ENCODE measurements at regions not wholly inside any gene's neighbourhood (a gene's known extent, or its start where the extent isn't known, plus 50 kb on each side); places are given as distances from the start of the nearest gene placed in this dataset.

DNA sequence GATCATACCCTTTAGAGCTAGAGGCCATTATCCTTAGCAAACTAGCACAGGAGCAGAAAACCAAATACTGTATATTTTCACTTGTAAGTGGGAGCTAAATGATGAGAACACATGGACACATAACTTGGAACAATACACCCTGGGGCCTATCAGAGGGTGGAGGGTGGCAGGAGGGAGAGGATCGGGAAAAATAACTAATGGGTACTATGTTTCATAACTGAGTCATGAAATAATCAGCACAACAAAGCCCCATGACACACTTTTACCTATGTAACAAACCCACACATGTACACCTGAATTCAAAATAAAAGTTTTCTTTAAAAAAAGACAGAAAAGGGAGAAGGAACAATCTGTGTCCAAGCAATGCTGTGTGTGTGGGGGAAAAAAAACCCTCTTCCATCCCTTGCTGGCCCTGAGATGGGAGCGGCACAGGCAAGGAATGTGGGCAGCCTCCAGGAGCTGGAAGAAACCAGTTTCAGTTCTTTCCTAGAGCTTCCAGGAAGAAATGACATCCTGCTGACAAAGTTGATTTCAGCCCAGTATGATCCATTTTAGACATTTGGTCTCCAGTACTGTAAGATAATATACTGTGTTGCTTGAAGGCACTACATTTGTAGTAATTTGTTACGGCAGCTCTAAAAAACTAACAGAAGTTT lies 458.7 kb upstream of the CNTNAP5 start:
- no peak overlapping the region for H3K4me2 ChIP-seq (ENCODE audit: control insufficient read depth, insufficient read depth)
- H3K27me3 ChIP-seq (replicated peaks in 1 of 2; ENCODE audit: control insufficient read depth in 2 of 2, insufficient read depth in 2 of 2, low read length in 1 of 2): no peaks in the 10 kb centered on the region
- no peaks in the 10 kb centered on the region for H3K9me3 ChIP-seq (replicated peaks; ENCODE audit: control insufficient read depth, insufficient read depth, low read length)
- H3K27ac ChIP-seq (ENCODE audit: control insufficient read depth, insufficient read depth): no peak overlapping the region
- ChIA-PET POLR2A (no interaction called here), SMC1A (ENCODE audit: uncharacterized antibody, unreplicated experiment) (interaction anchor here (1.1 kb wide), 1 partner anchor 11 kb away, joined by 4 read pairs; no protein-coding TSS in a partner anchor), CTCF (no interaction called here), RAD21 (ENCODE audit: unreplicated experiment) (no interaction called here)
- ATAC-seq (no peak), FAIRE-seq (no peak), DNase-seq (ENCODE audit: low read depth, low spot score) (no peak)
- no peak overlapping the region for H2AFZ ChIP-seq (ENCODE audit: control insufficient read depth, low read depth, low read length)
- no peaks in the 10 kb centered on the region for H3K79me2 ChIP-seq (ENCODE audit: control insufficient read depth, insufficient read depth, low read length)
- intact Hi-C loops (cut with micrococcal nuclease; ENCODE audit: unreplicated experiment): no loop called here
- no peaks in the 10 kb centered on the region for H4K20me1 ChIP-seq (ENCODE audit: control insufficient read depth, insufficient read depth)
- BruUV-seq (replicated peaks): no TSS peak
- no peaks in the 10 kb centered on the region for H3K4me1 ChIP-seq (ENCODE audit: control insufficient read depth, insufficient read depth, low read length)
- no peaks in the 10 kb centered on the region for H3K36me3 ChIP-seq (ENCODE audit: control insufficient read depth in 2 of 2, insufficient read depth in 2 of 2, low read length in 1 of 2)
- in situ Hi-C loops (cut with MboI): no loop called here
- no peak overlapping the region for H3K9ac ChIP-seq (ENCODE audit: control insufficient read depth, insufficient read depth, low read length)
- H3K4me3 ChIP-seq: no peak overlapping the region
- 45% methylated on average over 3 of the region's 3 CpGs for WGBS (ENCODE audit: insufficient coverage, insufficient replicate concordance, low lambda C conversion rate, missing lambda C conversion rate)
- TF ChIP-seq, protein P1, sequence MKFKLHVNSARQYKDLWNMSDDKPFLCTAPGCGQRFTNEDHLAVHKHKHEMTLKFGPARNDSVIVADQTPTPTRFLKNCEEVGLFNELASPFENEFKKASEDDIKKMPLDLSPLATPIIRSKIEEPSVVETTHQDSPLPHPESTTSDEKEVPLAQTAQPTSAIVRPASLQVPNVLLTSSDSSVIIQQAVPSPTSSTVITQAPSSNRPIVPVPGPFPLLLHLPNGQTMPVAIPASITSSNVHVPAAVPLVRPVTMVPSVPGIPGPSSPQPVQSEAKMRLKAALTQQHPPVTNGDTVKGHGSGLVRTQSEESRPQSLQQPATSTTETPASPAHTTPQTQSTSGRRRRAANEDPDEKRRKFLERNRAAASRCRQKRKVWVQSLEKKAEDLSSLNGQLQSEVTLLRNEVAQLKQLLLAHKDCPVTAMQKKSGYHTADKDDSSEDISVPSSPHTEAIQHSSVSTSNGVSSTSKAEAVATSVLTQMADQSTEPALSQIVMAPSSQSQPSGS (IDR thresholded peaks at IDR 0.05; ENCODE audit: low read length): no peak
- no peak for TF ChIP-seq KAT2A (conservative IDR thresholded peaks at IDR 0.05; ENCODE audit: control insufficient read depth, low read depth, low read length)
- TF ChIP-seq POLR2AphosphoS5 (IDR thresholded peaks at IDR 0.05; ENCODE audit: low read length): no peak
- TF ChIP-seq ZNF592 (IDR thresholded peaks at IDR 0.05): no peak
- TF ChIP-seq, protein P2, sequence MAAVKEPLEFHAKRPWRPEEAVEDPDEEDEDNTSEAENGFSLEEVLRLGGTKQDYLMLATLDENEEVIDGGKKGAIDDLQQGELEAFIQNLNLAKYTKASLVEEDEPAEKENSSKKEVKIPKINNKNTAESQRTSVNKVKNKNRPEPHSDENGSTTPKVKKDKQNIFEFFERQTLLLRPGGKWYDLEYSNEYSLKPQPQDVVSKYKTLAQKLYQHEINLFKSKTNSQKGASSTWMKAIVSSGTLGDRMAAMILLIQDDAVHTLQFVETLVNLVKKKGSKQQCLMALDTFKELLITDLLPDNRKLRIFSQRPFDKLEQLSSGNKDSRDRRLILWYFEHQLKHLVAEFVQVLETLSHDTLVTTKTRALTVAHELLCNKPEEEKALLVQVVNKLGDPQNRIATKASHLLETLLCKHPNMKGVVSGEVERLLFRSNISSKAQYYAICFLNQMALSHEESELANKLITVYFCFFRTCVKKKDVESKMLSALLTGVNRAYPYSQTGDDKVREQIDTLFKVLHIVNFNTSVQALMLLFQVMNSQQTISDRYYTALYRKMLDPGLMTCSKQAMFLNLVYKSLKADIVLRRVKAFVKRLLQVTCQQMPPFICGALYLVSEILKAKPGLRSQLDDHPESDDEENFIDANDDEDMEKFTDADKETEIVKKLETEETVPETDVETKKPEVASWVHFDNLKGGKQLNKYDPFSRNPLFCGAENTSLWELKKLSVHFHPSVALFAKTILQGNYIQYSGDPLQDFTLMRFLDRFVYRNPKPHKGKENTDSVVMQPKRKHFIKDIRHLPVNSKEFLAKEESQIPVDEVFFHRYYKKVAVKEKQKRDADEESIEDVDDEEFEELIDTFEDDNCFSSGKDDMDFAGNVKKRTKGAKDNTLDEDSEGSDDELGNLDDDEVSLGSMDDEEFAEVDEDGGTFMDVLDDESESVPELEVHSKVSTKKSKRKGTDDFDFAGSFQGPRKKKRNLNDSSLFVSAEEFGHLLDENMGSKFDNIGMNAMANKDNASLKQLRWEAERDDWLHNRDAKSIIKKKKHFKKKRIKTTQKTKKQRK (IDR thresholded peaks at IDR 0.05; ENCODE audit: low read depth, low read length): no peak
- TF ChIP-seq, protein P3, sequence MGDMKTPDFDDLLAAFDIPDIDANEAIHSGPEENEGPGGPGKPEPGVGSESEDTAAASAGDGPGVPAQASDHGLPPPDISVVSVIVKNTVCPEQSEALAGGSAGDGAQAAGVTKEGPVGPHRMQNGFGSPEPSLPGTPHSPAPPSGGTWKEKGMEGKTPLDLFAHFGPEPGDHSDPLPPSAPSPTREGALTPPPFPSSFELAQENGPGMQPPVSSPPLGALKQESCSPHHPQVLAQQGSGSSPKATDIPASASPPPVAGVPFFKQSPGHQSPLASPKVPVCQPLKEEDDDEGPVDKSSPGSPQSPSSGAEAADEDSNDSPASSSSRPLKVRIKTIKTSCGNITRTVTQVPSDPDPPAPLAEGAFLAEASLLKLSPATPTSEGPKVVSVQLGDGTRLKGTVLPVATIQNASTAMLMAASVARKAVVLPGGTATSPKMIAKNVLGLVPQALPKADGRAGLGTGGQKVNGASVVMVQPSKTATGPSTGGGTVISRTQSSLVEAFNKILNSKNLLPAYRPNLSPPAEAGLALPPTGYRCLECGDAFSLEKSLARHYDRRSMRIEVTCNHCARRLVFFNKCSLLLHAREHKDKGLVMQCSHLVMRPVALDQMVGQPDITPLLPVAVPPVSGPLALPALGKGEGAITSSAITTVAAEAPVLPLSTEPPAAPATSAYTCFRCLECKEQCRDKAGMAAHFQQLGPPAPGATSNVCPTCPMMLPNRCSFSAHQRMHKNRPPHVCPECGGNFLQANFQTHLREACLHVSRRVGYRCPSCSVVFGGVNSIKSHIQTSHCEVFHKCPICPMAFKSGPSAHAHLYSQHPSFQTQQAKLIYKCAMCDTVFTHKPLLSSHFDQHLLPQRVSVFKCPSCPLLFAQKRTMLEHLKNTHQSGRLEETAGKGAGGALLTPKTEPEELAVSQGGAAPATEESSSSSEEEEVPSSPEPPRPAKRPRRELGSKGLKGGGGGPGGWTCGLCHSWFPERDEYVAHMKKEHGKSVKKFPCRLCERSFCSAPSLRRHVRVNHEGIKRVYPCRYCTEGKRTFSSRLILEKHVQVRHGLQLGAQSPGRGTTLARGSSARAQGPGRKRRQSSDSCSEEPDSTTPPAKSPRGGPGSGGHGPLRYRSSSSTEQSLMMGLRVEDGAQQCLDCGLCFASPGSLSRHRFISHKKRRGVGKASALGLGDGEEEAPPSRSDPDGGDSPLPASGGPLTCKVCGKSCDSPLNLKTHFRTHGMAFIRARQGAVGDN (IDR thresholded peaks at IDR 0.05): no peak
- no peak for TF ChIP-seq CBX5 (IDR thresholded peaks at IDR 0.05; ENCODE audit: low read depth)
- TF ChIP-seq, protein P4, sequence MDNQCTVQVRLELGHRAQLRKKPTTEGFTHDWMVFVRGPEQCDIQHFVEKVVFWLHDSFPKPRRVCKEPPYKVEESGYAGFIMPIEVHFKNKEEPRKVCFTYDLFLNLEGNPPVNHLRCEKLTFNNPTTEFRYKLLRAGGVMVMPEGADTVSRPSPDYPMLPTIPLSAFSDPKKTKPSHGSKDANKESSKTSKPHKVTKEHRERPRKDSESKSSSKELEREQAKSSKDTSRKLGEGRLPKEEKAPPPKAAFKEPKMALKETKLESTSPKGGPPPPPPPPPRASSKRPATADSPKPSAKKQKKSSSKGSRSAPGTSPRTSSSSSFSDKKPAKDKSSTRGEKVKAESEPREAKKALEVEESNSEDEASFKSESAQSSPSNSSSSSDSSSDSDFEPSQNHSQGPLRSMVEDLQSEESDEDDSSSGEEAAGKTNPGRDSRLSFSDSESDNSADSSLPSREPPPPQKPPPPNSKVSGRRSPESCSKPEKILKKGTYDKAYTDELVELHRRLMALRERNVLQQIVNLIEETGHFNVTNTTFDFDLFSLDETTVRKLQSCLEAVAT (IDR thresholded peaks at IDR 0.05): no peak
- no peak for TF ChIP-seq PAX8 (IDR thresholded peaks at IDR 0.05)
